ENCODE measurements at regions not wholly inside any gene's neighbourhood (a gene's known extent, or its start where the extent isn't known, plus 50 kb on each side); places are given as distances from the start of the nearest gene placed in this dataset.

- intact Hi-C loops (cut with DNase I, micrococcal nuclease) = no loop called here
- Histone ChIP-seq H3K9me3 (no peaks in the 10 kb centered on the region), H3K36me3 (ENCODE audit: low read depth) (no peaks in the 10 kb centered on the region), H3K4me3 (no peak overlapping the region), H3K4me1 (ENCODE audit: low read depth) (no peaks in the 10 kb centered on the region)
- TF ChIP-seq CTCF (IDR thresholded peaks at IDR 0.05) = no peak
- DNase-seq = no peak
- no peak for ATAC-seq
Observed at GRCh38 chr22:34861787-34862186, 204.2 kb upstream of the ISX start.

- intact Hi-C loops (cut with DNase I, micrococcal nuclease) = no loop called here
- Histone ChIP-seq H3K4me3 (no peak overlapping the region), H3K4me1 (ENCODE audit: low read depth) (no peaks in the 10 kb centered on the region), H3K9me3 (no peaks in the 10 kb centered on the region), H3K36me3 (ENCODE audit: low read depth) (no peaks in the 10 kb centered on the region)
- DNase-seq = no peak
- no peak for ATAC-seq
- TF ChIP-seq CTCF (IDR thresholded peaks at IDR 0.05) = no peak
Observed at GRCh38 chr22:34866081-34866480, 199.9 kb upstream of the ISX start.

- no peaks in the 10 kb centered on the region for H3K9me3 ChIP-seq
- no peaks in the 10 kb centered on the region for H3K4me1 ChIP-seq (ENCODE audit: low read depth)
- no peak overlapping the region for H3K4me3 ChIP-seq
- no peaks in the 10 kb centered on the region for H3K36me3 ChIP-seq (ENCODE audit: low read depth)
- intact Hi-C loops (cut with DNase I, micrococcal nuclease) = no loop called here
- DNase-seq = no peak
- no peak for TF ChIP-seq CTCF (IDR thresholded peaks at IDR 0.05)
- ATAC-seq = no peak
Observed at GRCh38 chr22:34866495-34867131, 199.3 kb upstream of the ISX start.

- TF ChIP-seq CTCF (IDR thresholded peaks at IDR 0.05) = no peak
- ATAC-seq (no peak), DNase-seq (no peak)
- no peak overlapping the region for H3K4me3 ChIP-seq
- intact Hi-C loops (cut with DNase I, micrococcal nuclease) = no loop called here
- no peaks in the 10 kb centered on the region for H3K4me1 ChIP-seq (ENCODE audit: low read depth)
- H3K9me3 ChIP-seq = no peaks in the 10 kb centered on the region
- H3K36me3 ChIP-seq (ENCODE audit: low read depth) = no peaks in the 10 kb centered on the region
Observed at GRCh38 chr22:34877506-34877905, 188.5 kb upstream of the ISX start.

- intact Hi-C loops (cut with DNase I, micrococcal nuclease) = no loop called here
- no peaks in the 10 kb centered on the region for H3K36me3 ChIP-seq (ENCODE audit: low read depth)
- TF ChIP-seq CTCF (IDR thresholded peaks at IDR 0.05) = no peak
- H3K4me3 ChIP-seq = no peak overlapping the region
- no peaks in the 10 kb centered on the region for H3K4me1 ChIP-seq (ENCODE audit: low read depth)
- no peaks in the 10 kb centered on the region for H3K9me3 ChIP-seq
- DNase-seq (no peak), ATAC-seq (no peak)
Observed at GRCh38 chr22:34878171-34878570, 187.8 kb upstream of the ISX start.

- DNase-seq = no peak
- Histone ChIP-seq H3K9me3 (no peaks in the 10 kb centered on the region), H3K36me3 (ENCODE audit: low read depth) (no peaks in the 10 kb centered on the region), H3K4me3 (no peak overlapping the region), H3K4me1 (ENCODE audit: low read depth) (no peaks in the 10 kb centered on the region)
- no peak for TF ChIP-seq CTCF (IDR thresholded peaks at IDR 0.05)
- intact Hi-C loops (cut with DNase I, micrococcal nuclease) = no loop called here
- ATAC-seq = no peak
Observed at GRCh38 chr22:34879001-34879400, 187.0 kb upstream of the ISX start.

Data from mucosa of descending colon (tissue), 3 donors.